GM12878 (cell line): ENCODE measurements at regions not wholly inside any gene's neighbourhood (a gene's known extent, or its start where the extent isn't known, plus 50 kb on each side); places are given as distances from the start of the nearest gene placed in this dataset.

Source experiments
- ATAC-seq: fragments of 200-7000 bp; cut with Tn5 transposase; 3 replicates; pipeline ENCODE4 v1.9.1; 2020; ENCODE audit warnings: mild to moderate bottlenecking, moderate library complexity
- BruUV-seq: library from RNA; stranded (reverse); fragments of 400-500 nt; replicated peaks from 2 replicates; lab custom pipeline; 2021; lab: Mats Ljungman, UMichigan
- CTCF ChIA-PET: fragments of 300-600 bp; sonication (Branson Sonifier 250); formaldehyde crosslinking; extraction: SDS; loops from one replicate; lab custom pipeline; 2021; ENCODE audit warnings: inconsistent platforms; lab: Yijun Ruan, JAX
- POLR2A ChIA-PET: fragments of 350-600 bp; formaldehyde crosslinking; extraction: SDS; loops from one replicate; lab custom pipeline; 2021; ENCODE audit warnings: inconsistent platforms; lab: Charles Lee
- RAD21 ChIA-PET: fragments of 300-600 bp; sonication (Branson Sonifier 250); formaldehyde crosslinking; loops from one replicate; lab custom pipeline; 2023; ENCODE audit warnings: antibody characterized with exemption; ENCODE audit not compliant: unreplicated experiment; lab: Charles Lee
- SMC1A ChIA-PET: fragments of 300-600 bp; sonication (Branson Sonifier 250); formaldehyde crosslinking; loops from one replicate; lab custom pipeline; 2023; ENCODE audit not compliant: unreplicated experiment, uncharacterized antibody; lab: Charles Lee
- DNase-seq: peaks from one replicate; pipeline ENCODE4 v3.0.0-alpha.2; 2011; ENCODE audit warnings: low read depth, low spot score
- FAIRE-seq: peaks from 3 replicates; lab custom pipeline; 2011; peaks lifted over from hg19 to GRCh38; lab: Jason Lieb, UNC
- H2AFZ ChIP-seq: 2 replicates; pipeline ENCODE4 v1.6.0; 2011; ENCODE audit warnings: low read depth, low read length, control low read depth; ENCODE audit not compliant: control insufficient read depth
- H3K27ac ChIP-seq: 2 replicates; pipeline ENCODE4 v1.5.1; 2011; ENCODE audit warnings: control low read depth; ENCODE audit not compliant: control insufficient read depth, insufficient read depth
- H3K27me3 ChIP-seq, 2 experiments: replicated peaks in 1 of 2; 2 replicates each; pipeline versions ENCODE4 v1.6.0 to v1.6.1; 2011; ENCODE audit warnings: low read length in 1 of 2; ENCODE audit not compliant: control insufficient read depth in 2 of 2, insufficient read depth in 2 of 2
- H3K36me3 ChIP-seq, 2 experiments: 2 replicates each; pipeline ENCODE4 v1.5.1; 2011; ENCODE audit warnings: low read length in 1 of 2; ENCODE audit not compliant: control insufficient read depth in 2 of 2, insufficient read depth in 2 of 2
- H3K4me1 ChIP-seq: 2 replicates; pipeline ENCODE4 v1.6.1; 2011; ENCODE audit warnings: mild to moderate bottlenecking, low read length, moderate library complexity, mixed read lengths; ENCODE audit not compliant: control insufficient read depth, insufficient read depth
- H3K4me2 ChIP-seq: 2 replicates; pipeline ENCODE4 v1.6.0; 2011; ENCODE audit warnings: control low read depth; ENCODE audit not compliant: control insufficient read depth, insufficient read depth
- H3K4me3 ChIP-seq: fragments of 200-600 bp; sonication (generic); 2 replicates; pipeline ENCODE4 v1.5.1; 2016
- H3K79me2 ChIP-seq: 2 replicates; pipeline ENCODE4 v1.6.0; 2011; ENCODE audit warnings: low read length; ENCODE audit not compliant: control insufficient read depth, insufficient read depth
- H3K9ac ChIP-seq: 2 replicates; pipeline ENCODE4 v1.8.0; 2011; ENCODE audit warnings: low read length, control low read depth, mixed read lengths; ENCODE audit not compliant: control insufficient read depth, insufficient read depth
- H3K9me3 ChIP-seq: replicated peaks from 3 replicates; pipeline ENCODE4 v1.5.1; 2011; ENCODE audit warnings: mild to moderate bottlenecking, low read length; ENCODE audit not compliant: control insufficient read depth, insufficient read depth
- H4K20me1 ChIP-seq: 2 replicates; pipeline ENCODE4 v1.6.0; 2011; ENCODE audit not compliant: control insufficient read depth, insufficient read depth
- ASH2L ChIP-seq: fragments of 300-600, 200-600 bp; sonication (generic); IDR thresholded peaks from 2 replicates; pipeline ENCODE4 v1.6.1; 2017; ENCODE audit warnings: low read depth, mild to moderate bottlenecking, borderline replicate concordance
- ATF7 ChIP-seq: fragments of 450-650 bp; IDR thresholded peaks from 2 replicates; pipeline ENCODE4 v1.6.1; 2016; ENCODE audit warnings: low read depth, mild to moderate bottlenecking
- BMI1 ChIP-seq: fragments of 450-650 bp; IDR thresholded peaks from 2 replicates; pipeline ENCODE4 v1.6.1; 2016; ENCODE audit warnings: mild to moderate bottlenecking, moderate library complexity, borderline replicate concordance
- FOS ChIP-seq: IDR thresholded peaks from 3 replicates; pipeline ENCODE4 v1.6.1; 2011; ENCODE audit warnings: borderline replicate concordance; ENCODE audit not compliant: insufficient read length; ENCODE audit errors: extremely low read depth
- GATAD2B ChIP-seq: fragments of 450-650 bp; conservative IDR thresholded peaks from 2 replicates; pipeline ENCODE4 v1.6.1; 2017; ENCODE audit warnings: low read depth, mild to moderate bottlenecking, moderate library complexity
- HDAC2 ChIP-seq: fragments of 200-600 bp; sonication (generic); IDR thresholded peaks from 2 replicates; pipeline ENCODE4 v1.6.1; 2017
- HDAC6 ChIP-seq: fragments of 200-600 bp; sonication (generic); IDR thresholded peaks from one replicate; pipeline ENCODE4 v1.8.0; 2017; ENCODE audit warnings: antibody characterized with exemption; ENCODE audit not compliant: unreplicated experiment
- NRF1 ChIP-seq: conservative IDR thresholded peaks from 2 replicates; pipeline ENCODE4 v1.6.1; 2011; ENCODE audit warnings: mild to moderate bottlenecking, low read depth, low read length, improper control_type of control experiment
- PRDM15 ChIP-seq: fragments of 450-650 bp; formaldehyde crosslinking; IDR thresholded peaks from 2 replicates; pipeline ENCODE4 v1.4.0; 2020; ENCODE audit warnings: mild to moderate bottlenecking, moderate library complexity
- WGBS: methylation state at CpG from one replicate; pipeline ENCODE4 v1.1.6; 2016; ENCODE audit warnings: low lambda C conversion rate; ENCODE audit not compliant: insufficient replicate concordance, insufficient coverage; ENCODE audit errors: missing lambda C conversion rate; 5-methylcytosine and 5-hydroxymethylcytosine counted together
- in situ Hi-C: fragments of 300-500 bp; cut with MboI; formaldehyde crosslinking; loops from 9 replicates; pipeline ENCODE4 v1.14.3; 2018; ENCODE audit warnings: mixed read lengths
- intact Hi-C: fragments of 100-400 bp; cut with micrococcal nuclease; formaldehyde crosslinking; loops from one replicate; pipeline ENCODE4 v1.14.2; 2022; ENCODE audit not compliant: unreplicated experiment
- TF ChIP-seq, protein P1 (sequence below): IDR thresholded peaks from 2 replicates; pipeline ENCODE4 v1.6.1; 2012; ENCODE audit warnings: low read depth, low read length, improper control_type of control experiment
- TF ChIP-seq, protein P2 (sequence below): fragments of 450-650 bp; IDR thresholded peaks from 2 replicates; pipeline ENCODE4 v1.6.1; 2018; ENCODE audit warnings: mild to moderate bottlenecking, low read depth, moderate library complexity; ENCODE audit not compliant: partially characterized antibody

DNA sequence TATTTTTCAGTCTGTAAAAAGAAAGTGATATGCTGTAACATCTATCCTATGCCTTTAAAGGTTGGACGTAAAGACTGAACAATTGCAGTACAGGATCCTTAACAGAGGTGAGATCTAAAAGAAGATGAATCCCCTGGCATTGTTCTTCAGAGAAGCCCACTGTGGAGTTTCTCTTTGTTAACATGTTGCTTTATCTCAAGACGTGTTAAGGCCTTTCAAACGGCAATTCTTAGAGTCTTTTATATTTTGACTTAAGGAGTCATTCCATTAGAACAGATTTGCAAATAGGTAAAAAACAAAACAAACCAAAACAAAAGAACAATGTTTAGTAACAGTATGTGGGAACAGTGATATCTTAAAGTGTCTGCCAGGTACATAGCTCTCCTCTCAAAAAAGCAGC is 225.1 kb upstream of the ZP4 start (continued):
- TF ChIP-seq, protein P1, sequence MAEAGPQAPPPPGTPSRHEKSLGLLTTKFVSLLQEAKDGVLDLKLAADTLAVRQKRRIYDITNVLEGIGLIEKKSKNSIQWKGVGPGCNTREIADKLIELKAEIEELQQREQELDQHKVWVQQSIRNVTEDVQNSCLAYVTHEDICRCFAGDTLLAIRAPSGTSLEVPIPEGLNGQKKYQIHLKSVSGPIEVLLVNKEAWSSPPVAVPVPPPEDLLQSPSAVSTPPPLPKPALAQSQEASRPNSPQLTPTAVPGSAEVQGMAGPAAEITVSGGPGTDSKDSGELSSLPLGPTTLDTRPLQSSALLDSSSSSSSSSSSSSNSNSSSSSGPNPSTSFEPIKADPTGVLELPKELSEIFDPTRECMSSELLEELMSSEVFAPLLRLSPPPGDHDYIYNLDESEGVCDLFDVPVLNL = no peak
- TF ChIP-seq ASH2L (no peak), GATAD2B (no peak), ATF7 (no peak)
- TF ChIP-seq, all 136 proteins: peak for 0

GRCh38 chr1:238112952-238113621 is 222.4 kb upstream of the ZP4 start:
- no peak overlapping the region for H3K4me2 ChIP-seq
- H3K9me3 ChIP-seq = no peaks in the 10 kb centered on the region; the same call in 2 of the 3 replicates
- no peaks in the 10 kb centered on the region for H3K79me2 ChIP-seq
- no peaks in the 10 kb centered on the region for H3K36me3 ChIP-seq
- ChIA-PET SMC1A (interaction anchor here (0.6 to 1.5 kb wide), 3 partner anchors 10 to 85 kb away, joined by 3 to 4 read pairs (median 3); no protein-coding TSS in a partner anchor), RAD21 (no interaction called here), CTCF (interaction anchor here (0.6 to 1.8 kb wide), 2 partner anchors 11 to 189 kb away, joined by 3 read pairs; no protein-coding TSS in a partner anchor), POLR2A (no interaction called here)
- intact Hi-C loops = no loop called here
- no peaks in the 10 kb centered on the region for H3K4me1 ChIP-seq
- no peak for ATAC-seq
- H3K27me3 ChIP-seq = no peaks in the 10 kb centered on the region
- no peaks in the 10 kb centered on the region for H4K20me1 ChIP-seq
- H3K9ac ChIP-seq = no peak overlapping the region
- no peak for FAIRE-seq
- 2% methylated on average over 5 of the region's 5 CpGs for WGBS
- no peak overlapping the region for H3K27ac ChIP-seq
- in situ Hi-C loops = no loop called here
- no peak overlapping the region for H2AFZ ChIP-seq
- BruUV-seq = no TSS peak
- no peak for DNase-seq
- no peak overlapping the region for H3K4me3 ChIP-seq
- TF ChIP-seq PRDM15 (no peak), FOS (no peak), HDAC6 (no peak), HDAC2 (no peak), BMI1 (no peak), NRF1 (no peak)
- TF ChIP-seq, protein P2, sequence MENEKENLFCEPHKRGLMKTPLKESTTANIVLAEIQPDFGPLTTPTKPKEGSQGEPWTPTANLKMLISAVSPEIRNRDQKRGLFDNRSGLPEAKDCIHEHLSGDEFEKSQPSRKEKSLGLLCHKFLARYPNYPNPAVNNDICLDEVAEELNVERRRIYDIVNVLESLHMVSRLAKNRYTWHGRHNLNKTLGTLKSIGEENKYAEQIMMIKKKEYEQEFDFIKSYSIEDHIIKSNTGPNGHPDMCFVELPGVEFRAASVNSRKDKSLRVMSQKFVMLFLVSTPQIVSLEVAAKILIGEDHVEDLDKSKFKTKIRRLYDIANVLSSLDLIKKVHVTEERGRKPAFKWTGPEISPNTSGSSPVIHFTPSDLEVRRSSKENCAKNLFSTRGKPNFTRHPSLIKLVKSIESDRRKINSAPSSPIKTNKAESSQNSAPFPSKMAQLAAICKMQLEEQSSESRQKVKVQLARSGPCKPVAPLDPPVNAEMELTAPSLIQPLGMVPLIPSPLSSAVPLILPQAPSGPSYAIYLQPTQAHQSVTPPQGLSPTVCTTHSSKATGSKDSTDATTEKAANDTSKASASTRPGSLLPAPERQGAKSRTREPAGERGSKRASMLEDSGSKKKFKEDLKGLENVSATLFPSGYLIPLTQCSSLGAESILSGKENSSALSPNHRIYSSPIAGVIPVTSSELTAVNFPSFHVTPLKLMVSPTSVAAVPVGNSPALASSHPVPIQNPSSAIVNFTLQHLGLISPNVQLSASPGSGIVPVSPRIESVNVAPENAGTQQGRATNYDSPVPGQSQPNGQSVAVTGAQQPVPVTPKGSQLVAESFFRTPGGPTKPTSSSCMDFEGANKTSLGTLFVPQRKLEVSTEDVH = no peak
